OCI-LY1 (cell line): ENCODE measurements at regions not wholly inside any gene's neighbourhood (a gene's known extent, or its start where the extent isn't known, plus 50 kb on each side); places are given as distances from the start of the nearest gene placed in this dataset.

ENCODE experiments used
- H2AFZ ChIP-seq: fragments of 200-600 bp; sonication (generic), shearing (Covaris generic); 2 replicates; pipeline ENCODE4 v1.6.0; 2014; ENCODE audit warnings: antibody characterized with exemption, mild to moderate bottlenecking, low read length
- H3F3A ChIP-seq: fragments of 200-600 bp; sonication (generic), shearing (Covaris generic); 2 replicates; pipeline ENCODE4 v1.6.0; 2014; ENCODE audit warnings: mild to moderate bottlenecking, antibody characterized with exemption, low read length, moderate library complexity; ENCODE audit not compliant: insufficient read depth
- H3K27ac ChIP-seq: fragments of 200-600 bp; sonication (generic); 2 replicates; pipeline ENCODE4 v1.5.1; 2014; ENCODE audit warnings: low read length, mixed run types, mild to moderate bottlenecking, low read depth; ENCODE audit not compliant: poor library complexity, severe bottlenecking
- H3K27me3 ChIP-seq: fragments of 200-600 bp; sonication (generic); 2 replicates; pipeline ENCODE4 v1.6.0; 2014; ENCODE audit warnings: antibody characterized with exemption, mild to moderate bottlenecking, low read length, moderate library complexity; ENCODE audit not compliant: insufficient read depth
- H3K36me3 ChIP-seq: fragments of 200-600 bp; sonication (generic); 2 replicates; pipeline ENCODE4 v1.6.1; 2014; ENCODE audit warnings: mild to moderate bottlenecking, antibody characterized with exemption, low read length, moderate library complexity, mixed read lengths; ENCODE audit not compliant: insufficient read depth
- H3K4me1 ChIP-seq: fragments of 200-600 bp; sonication (generic); 2 replicates; pipeline ENCODE4 v1.5.1; 2014; ENCODE audit warnings: mild to moderate bottlenecking, low read length, moderate library complexity; ENCODE audit not compliant: insufficient read depth, severe bottlenecking
- H3K4me2 ChIP-seq: fragments of 200-600 bp; sonication (generic), shearing (Covaris generic); 2 replicates; pipeline ENCODE4 v1.6.1; 2014; ENCODE audit warnings: low read length
- H3K4me3 ChIP-seq: fragments of 200-600 bp; sonication (generic); 2 replicates; pipeline ENCODE4 v1.5.1; 2014; ENCODE audit warnings: low read length, low read depth, mild to moderate bottlenecking, mixed read lengths; ENCODE audit not compliant: poor library complexity, severe bottlenecking
- H3K79me2 ChIP-seq: fragments of 200-600 bp; shearing (Covaris generic); 2 replicates; pipeline ENCODE4 v1.6.1; 2016; ENCODE audit warnings: mixed run types, low read length, mixed read lengths; ENCODE audit not compliant: insufficient read depth
- H3K9ac ChIP-seq: fragments of 200-600 bp; sonication (generic), shearing (Covaris generic); 2 replicates; pipeline ENCODE4 v1.6.1; 2014; ENCODE audit warnings: mild to moderate bottlenecking, low read length, mixed read lengths
- H3K9me2 ChIP-seq: fragments of 200-600 bp; sonication (generic), shearing (Covaris generic); 2 replicates; pipeline ENCODE4 v1.6.1; 2014; ENCODE audit warnings: low read depth, mild to moderate bottlenecking, low read length, mixed read lengths
- H3K9me3 ChIP-seq: fragments of 200-600 bp; shearing (Covaris generic); 2 replicates; pipeline ENCODE4 v1.6.1; 2014; ENCODE audit warnings: low read length, mixed read lengths
- H4K20me1 ChIP-seq: fragments of 200-600 bp; sonication (generic), shearing (Covaris generic); 2 replicates; pipeline ENCODE4 v1.6.0; 2016; ENCODE audit warnings: mild to moderate bottlenecking, low read length; ENCODE audit not compliant: insufficient read depth
- EZH2 ChIP-seq: fragments of 200-600 bp; sonication (generic), shearing (Covaris generic); IDR thresholded peaks from 2 replicates; pipeline ENCODE4 v1.8.0; 2017; ENCODE audit warnings: borderline replicate concordance, mixed run types, mild to moderate bottlenecking, antibody characterized with exemption, low read length, moderate library complexity, mixed read lengths
- TF ChIP-seq, protein P1 (sequence below): fragments of 200-600 bp; sonication (generic), shearing (Covaris generic); IDR thresholded peaks from 2 replicates; pipeline ENCODE4 v1.5.1; 2017; ENCODE audit warnings: mild to moderate bottlenecking, antibody characterized with exemption, low read length, moderate library complexity, mixed read lengths

DNA sequence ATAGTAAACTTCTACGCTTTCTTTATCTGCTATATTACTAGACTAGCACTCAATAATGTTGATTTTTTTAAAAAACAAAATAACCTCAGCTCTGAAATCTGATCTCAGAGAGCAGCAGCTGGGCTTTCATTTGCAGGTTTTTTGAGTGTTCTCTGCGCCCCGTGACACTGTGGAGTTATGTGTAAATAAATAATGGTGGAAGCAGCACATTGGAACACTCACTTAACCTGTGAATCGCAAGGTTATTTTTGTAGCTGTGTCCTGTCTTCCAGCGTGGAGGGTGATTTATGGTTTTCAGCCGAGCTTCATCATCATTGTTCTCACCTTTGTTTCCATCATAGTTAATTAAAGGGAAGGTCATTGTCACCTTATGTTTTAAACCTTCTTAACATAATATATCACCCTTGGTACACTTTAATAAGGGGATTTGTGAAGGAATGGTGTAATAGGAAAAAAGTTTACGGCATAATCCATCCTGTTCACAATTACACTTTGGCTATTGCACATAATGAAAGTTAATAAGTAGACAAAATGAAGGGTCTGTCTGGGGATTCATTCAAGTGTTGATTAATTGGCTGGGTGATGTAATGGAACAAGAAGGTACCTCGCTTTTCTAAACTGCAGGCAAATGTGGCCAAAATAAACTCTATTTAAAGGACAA lies 493.3 kb upstream of the ADAMTS16 start:
- Histone ChIP-seq H3K9ac (peak overlapping the region; percentile 21; the same call in 1 of the 2 replicates), H3K9me2 (no peaks in the 10 kb centered on the region), H3K4me3 (no peak overlapping the region), H3K9me3 (0 out of 2 replicates have a peak, but pooled peaks cover 4% of the 10 kb centered on the region), H2AFZ (peak overlapping the region; percentile 61), H3K4me2 (peak overlapping the region; percentile 27), H3K27ac (peak overlapping the region; percentile 74), H3F3A (no peaks in the 10 kb centered on the region), H3K79me2 (no peaks in the 10 kb centered on the region), H3K36me3 (no peaks in the 10 kb centered on the region; the same call in 1 of the 2 replicates), H3K27me3 (no peaks in the 10 kb centered on the region), H3K4me1 (peaks cover 77% of the 10 kb centered on the region), H4K20me1 (no peaks in the 10 kb centered on the region)
- TF ChIP-seq EZH2: no peak
- TF ChIP-seq, protein P1, sequence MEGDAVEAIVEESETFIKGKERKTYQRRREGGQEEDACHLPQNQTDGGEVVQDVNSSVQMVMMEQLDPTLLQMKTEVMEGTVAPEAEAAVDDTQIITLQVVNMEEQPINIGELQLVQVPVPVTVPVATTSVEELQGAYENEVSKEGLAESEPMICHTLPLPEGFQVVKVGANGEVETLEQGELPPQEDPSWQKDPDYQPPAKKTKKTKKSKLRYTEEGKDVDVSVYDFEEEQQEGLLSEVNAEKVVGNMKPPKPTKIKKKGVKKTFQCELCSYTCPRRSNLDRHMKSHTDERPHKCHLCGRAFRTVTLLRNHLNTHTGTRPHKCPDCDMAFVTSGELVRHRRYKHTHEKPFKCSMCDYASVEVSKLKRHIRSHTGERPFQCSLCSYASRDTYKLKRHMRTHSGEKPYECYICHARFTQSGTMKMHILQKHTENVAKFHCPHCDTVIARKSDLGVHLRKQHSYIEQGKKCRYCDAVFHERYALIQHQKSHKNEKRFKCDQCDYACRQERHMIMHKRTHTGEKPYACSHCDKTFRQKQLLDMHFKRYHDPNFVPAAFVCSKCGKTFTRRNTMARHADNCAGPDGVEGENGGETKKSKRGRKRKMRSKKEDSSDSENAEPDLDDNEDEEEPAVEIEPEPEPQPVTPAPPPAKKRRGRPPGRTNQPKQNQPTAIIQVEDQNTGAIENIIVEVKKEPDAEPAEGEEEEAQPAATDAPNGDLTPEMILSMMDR: no peak

DNA sequence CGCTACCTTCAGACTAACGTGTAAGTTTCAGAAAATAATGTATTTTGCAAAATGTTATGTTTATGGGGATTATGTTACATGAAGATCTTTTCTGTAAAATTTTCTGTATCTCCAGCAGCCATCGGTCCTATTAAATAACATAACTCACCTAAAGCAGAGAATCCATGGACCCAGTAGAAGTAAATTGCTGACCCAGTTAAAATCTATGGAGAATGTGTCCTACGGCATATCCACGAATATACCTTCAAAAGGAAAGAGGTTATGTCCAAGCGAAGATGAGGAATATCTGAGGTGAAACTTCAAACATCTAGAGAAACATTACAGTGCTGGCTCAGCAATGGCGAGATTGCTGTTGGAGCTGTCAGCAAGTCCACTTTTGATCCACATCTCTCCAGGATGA lies 492.2 kb upstream of the ADAMTS16 start:
- Histone ChIP-seq H3K9ac (peak overlapping the region; percentile 23; the same call in 1 of the 2 replicates), H3K4me2 (peak overlapping the region; percentile 41; the same call in 1 of the 2 replicates), H3K4me3 (no peak overlapping the region), H2AFZ (no peak overlapping the region), H3K9me2 (no peaks in the 10 kb centered on the region), H3F3A (no peaks in the 10 kb centered on the region), H3K27ac (peak overlapping the region; percentile 74), H3K9me3 (0 out of 2 replicates have a peak, but pooled peaks cover 3% of the 10 kb centered on the region), H3K4me1 (peaks cover 88% of the 10 kb centered on the region), H3K79me2 (no peaks in the 10 kb centered on the region), H3K27me3 (no peaks in the 10 kb centered on the region), H3K36me3 (no peaks in the 10 kb centered on the region; the same call in 1 of the 2 replicates), H4K20me1 (no peaks in the 10 kb centered on the region)
- no peak for TF ChIP-seq EZH2
- TF ChIP-seq, protein P1: no peak

DNA sequence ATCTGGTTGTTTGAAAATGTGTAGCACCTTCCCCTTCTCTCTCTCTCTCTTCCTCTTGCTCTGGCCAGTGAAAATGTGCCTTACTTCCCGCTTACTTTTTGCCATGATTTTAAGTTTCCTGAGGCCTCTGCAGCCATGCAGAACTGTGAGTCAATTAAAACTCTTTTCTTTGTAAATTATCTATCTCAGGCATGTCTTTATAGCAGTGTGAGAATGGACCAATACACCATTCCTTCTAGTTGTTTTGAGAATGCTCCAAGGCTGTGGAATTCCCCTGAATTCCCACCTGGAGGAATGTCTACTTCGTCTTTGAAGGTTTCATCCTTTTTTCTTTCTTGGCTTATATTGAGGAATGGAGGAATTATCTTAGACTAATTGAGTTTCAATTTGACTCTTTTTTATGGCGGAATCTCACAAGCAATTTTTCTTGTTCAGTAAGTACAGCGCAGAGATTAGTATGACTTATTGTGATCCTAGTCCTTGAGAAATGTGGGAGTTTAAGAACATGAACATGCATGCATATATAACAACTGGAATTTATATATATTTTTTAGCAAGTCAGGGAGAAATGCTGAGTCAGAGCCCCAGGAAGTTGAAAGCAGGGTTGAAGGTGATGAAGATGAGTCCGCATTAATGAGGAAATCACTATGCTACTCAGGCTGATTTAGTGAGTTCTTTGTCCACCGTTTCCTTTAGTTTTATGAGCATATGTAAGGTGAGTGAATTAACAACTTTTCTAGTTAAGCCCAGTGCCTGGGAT lies 488.1 kb upstream of the ADAMTS16 start:
- Histone ChIP-seq H3K4me1 (peaks cover 72% of the 10 kb centered on the region), H3K79me2 (no peaks in the 10 kb centered on the region), H3K9me2 (no peaks in the 10 kb centered on the region), H3K36me3 (no peaks in the 10 kb centered on the region), H2AFZ (peak overlapping the region; percentile 77; the same call in 1 of the 2 replicates), H3K4me3 (no peak overlapping the region), H3K27ac (peak overlapping the region; percentile 46), H4K20me1 (no peaks in the 10 kb centered on the region), H3K9me3 (no peaks in the 10 kb centered on the region), H3F3A (no peaks in the 10 kb centered on the region), H3K4me2 (peak overlapping the region; percentile 2; the same call in 1 of the 2 replicates), H3K27me3 (no peaks in the 10 kb centered on the region), H3K9ac (no peak overlapping the region)
- TF ChIP-seq, protein P1: no peak
- TF ChIP-seq EZH2: no peak
